ENCODE measurements at regions not wholly inside any gene's neighbourhood (a gene's known extent, or its start where the extent isn't known, plus 50 kb on each side); places are given as distances from the start of the nearest gene placed in this dataset.

DNA sequence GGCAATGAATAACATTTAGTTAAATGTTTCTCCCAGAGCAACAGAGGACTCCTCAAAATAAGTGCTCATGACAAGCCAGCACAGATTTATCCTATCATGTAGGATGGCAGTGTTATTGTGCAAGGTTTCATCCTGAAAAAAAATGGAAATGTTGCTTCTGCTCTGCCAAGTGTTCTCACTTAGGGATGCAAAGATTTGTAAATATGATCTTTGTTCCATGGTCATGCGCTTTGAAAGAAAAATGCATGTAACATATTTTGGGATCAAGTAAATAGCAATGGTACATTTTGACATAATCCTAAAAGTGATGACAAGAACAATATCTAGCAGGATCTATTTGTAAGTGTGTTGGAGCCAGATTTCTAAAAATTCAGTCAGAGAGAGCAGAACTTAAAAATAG, 229.5 kb upstream of the CCDC150 start:
- Histone ChIP-seq H3K27me3 (no peaks in the 10 kb centered on the region), H3K4me3 (no peak overlapping the region), H3K9me3 (no peaks in the 10 kb centered on the region), H3K36me3 (no peaks in the 10 kb centered on the region)
- DNase-seq, result no peak

GRCh38 chr2:196413821-196414274, 225.7 kb upstream of the CCDC150 start:
- H3K27me3 ChIP-seq, result no peaks in the 10 kb centered on the region
- H3K36me3 ChIP-seq, result no peaks in the 10 kb centered on the region
- DNase-seq, result no peak
- H3K4me3 ChIP-seq, result no peak overlapping the region
- H3K9me3 ChIP-seq, result no peaks in the 10 kb centered on the region

DNA sequence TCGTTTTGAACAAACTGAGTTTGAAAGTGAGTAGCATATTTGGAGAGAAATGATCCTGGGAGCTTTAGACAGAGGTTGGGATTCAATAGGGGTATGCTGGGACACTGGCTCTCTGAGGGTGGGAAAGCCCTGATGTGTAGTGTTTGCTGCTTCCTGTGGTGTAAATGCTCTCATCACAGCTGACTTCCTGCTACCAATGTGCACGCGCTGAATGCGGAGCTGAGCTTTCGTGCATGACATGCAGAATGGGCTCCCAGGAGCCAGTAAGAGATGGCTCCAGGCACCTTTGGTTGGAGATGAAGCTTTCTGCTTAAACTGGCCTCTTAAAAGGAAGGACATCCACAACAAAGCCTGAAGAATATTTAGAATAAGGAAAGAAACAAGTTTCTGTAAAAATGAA, 224.1 kb upstream of the CCDC150 start:
- Histone ChIP-seq H3K36me3 (no peaks in the 10 kb centered on the region), H3K4me3 (no peak overlapping the region), H3K27me3 (no peaks in the 10 kb centered on the region), H3K9me3 (no peaks in the 10 kb centered on the region)
- DNase-seq, result no peak

GRCh38 chr2:196420143-196420542, 219.4 kb upstream of the CCDC150 start:
- DNase-seq, result no peak
- no peaks in the 10 kb centered on the region for H3K36me3 ChIP-seq
- no peaks in the 10 kb centered on the region for H3K9me3 ChIP-seq
- H3K4me3 ChIP-seq, result no peak overlapping the region
- H3K27me3 ChIP-seq, result no peaks in the 10 kb centered on the region

DNA sequence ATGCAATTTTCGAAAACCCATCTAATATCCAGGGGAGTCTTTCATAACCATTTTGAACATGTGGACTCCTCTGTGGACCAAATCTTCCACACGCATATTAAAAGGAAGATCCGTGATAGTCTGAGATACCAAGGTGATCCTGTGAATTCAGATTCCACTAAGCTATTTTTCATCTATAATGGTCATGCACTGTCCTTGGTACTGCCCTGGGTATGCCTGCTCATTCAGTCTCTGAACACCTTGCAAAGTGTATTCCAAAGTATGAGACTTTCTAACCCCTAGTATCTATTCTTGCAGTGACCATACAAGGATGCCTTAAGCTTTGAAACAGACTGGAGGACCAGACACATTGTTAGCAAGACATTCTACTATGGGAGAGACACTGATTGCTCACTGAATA, 217.6 kb upstream of the CCDC150 start:
- DNase-seq, result no peak
- Histone ChIP-seq H3K4me3 (no peak overlapping the region), H3K27me3 (no peaks in the 10 kb centered on the region), H3K9me3 (no peaks in the 10 kb centered on the region), H3K36me3 (no peaks in the 10 kb centered on the region)

GRCh38 chr2:196422361-196422760, 217.2 kb upstream of the CCDC150 start:
- H3K36me3 ChIP-seq, result no peaks in the 10 kb centered on the region
- no peak overlapping the region for H3K4me3 ChIP-seq
- no peaks in the 10 kb centered on the region for H3K9me3 ChIP-seq
- DNase-seq, result no peak
- H3K27me3 ChIP-seq, result no peaks in the 10 kb centered on the region

- Histone ChIP-seq H3K4me3 (no peak overlapping the region), H3K9me3 (no peaks in the 10 kb centered on the region), H3K27me3 (no peaks in the 10 kb centered on the region), H3K36me3 (no peaks in the 10 kb centered on the region)
- DNase-seq, result no peak
Observed at GRCh38 chr2:196426122-196426521, 213.4 kb upstream of the CCDC150 start.

GRCh38 chr2:196427986-196428634, 211.4 kb upstream of the CCDC150 start:
- Histone ChIP-seq H3K27me3 (no peaks in the 10 kb centered on the region), H3K4me3 (no peak overlapping the region), H3K36me3 (no peaks in the 10 kb centered on the region), H3K9me3 (no peaks in the 10 kb centered on the region)
- no peak for DNase-seq

- Histone ChIP-seq H3K27me3 (no peaks in the 10 kb centered on the region), H3K36me3 (no peaks in the 10 kb centered on the region), H3K4me3 (no peak overlapping the region), H3K9me3 (no peaks in the 10 kb centered on the region)
- DNase-seq, result no peak
Observed at GRCh38 chr2:196431076-196431475, 208.4 kb upstream of the CCDC150 start.

DNA sequence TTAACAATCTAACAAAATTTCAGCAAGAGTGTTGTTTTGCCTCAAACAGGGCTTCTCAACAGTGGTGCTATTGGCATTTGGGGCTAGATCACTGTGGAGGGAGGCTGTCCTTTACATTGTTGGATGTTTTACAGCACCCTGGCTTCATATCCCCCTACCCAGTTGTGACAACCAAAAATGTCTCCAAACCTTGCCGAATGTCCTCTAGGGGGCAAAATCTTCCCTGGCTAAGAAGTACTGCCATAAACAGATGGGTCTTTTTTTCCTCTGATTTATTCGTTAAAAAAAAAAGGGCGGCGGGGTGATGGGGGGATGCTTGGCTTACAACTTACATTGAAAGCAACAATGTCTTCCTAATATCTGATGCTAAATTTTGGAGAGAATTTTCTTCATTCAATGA, 207.6 kb upstream of the CCDC150 start:
- DNase-seq, result peak; percentile 3
- H3K9me3 ChIP-seq, result no peaks in the 10 kb centered on the region
- H3K27me3 ChIP-seq, result no peaks in the 10 kb centered on the region
- no peak overlapping the region for H3K4me3 ChIP-seq
- no peaks in the 10 kb centered on the region for H3K36me3 ChIP-seq

DNA sequence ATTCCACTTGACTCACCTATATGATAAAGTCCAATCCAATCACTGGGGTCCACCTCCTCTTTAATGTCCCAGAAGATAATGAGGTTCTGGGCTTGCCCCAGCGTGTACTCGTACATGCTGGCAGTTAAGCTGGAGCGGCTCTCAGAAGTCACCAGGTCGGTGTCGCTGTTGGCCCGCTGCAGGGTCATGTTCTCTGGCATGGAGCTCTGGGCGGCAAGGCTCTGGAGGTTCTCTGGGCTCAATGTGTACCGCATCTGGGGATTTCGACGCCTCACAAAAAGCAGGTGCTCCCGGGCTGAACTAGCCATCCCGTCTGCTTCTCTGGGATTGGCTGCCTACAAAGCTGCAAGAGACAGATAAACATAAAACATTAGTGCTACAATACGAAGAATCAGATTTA, 206.4 kb upstream of the CCDC150 start:
- no peak overlapping the region for H3K4me3 ChIP-seq
- no peaks in the 10 kb centered on the region for H3K27me3 ChIP-seq
- no peak for DNase-seq
- no peaks in the 10 kb centered on the region for H3K36me3 ChIP-seq
- no peaks in the 10 kb centered on the region for H3K9me3 ChIP-seq

DNA sequence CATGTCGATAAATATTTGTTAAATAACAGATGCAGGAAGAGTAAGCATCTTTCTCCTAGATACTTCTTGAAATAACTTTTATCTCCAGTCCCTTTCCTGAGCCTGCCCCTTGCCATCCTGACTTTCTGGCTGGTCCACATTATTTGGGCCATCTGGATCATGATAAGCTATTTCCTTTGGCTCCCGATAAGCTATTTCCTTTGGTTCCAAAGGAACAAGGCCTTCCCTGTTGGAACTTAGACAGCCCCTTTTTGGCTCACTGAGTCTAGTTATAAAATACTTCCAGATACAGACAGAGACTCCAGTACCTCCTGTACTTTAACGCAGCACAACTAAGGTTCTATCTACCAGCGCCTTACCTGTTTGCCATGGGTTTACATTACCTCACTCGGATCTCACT, 205.3 kb upstream of the CCDC150 start:
- H3K4me3 ChIP-seq, result no peak overlapping the region
- no peaks in the 10 kb centered on the region for H3K27me3 ChIP-seq
- DNase-seq, result no peak
- H3K9me3 ChIP-seq, result no peaks in the 10 kb centered on the region
- no peaks in the 10 kb centered on the region for H3K36me3 ChIP-seq

DNA sequence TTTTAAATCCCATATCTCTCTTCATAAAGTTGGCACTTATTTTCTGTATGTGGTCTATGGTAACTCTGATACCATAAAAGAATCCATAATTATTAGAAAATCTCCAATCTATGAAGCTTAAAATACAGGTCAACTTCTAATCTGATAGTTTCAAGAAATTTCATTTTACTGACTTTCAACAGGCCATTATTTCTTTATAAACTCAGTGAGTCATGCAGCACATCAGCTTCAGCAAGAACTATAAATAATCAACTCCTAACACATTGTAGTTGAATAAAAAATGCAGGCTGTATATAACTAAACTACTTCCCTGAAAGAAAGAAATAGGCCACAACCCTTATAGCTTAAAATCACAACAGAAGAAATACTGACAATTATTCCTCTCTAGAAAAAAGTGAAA, 204.3 kb upstream of the CCDC150 start:
- H3K4me3 ChIP-seq, result no peak overlapping the region
- no peak for DNase-seq
- H3K36me3 ChIP-seq, result no peaks in the 10 kb centered on the region
- no peaks in the 10 kb centered on the region for H3K9me3 ChIP-seq
- no peaks in the 10 kb centered on the region for H3K27me3 ChIP-seq

- DNase-seq, result no peak
- H3K36me3 ChIP-seq, result no peaks in the 10 kb centered on the region
- no peaks in the 10 kb centered on the region for H3K27me3 ChIP-seq
- H3K9me3 ChIP-seq, result no peaks in the 10 kb centered on the region
- H3K4me3 ChIP-seq, result no peak overlapping the region
Observed at GRCh38 chr2:196437626-196438025, 201.9 kb upstream of the CCDC150 start.

DNA sequence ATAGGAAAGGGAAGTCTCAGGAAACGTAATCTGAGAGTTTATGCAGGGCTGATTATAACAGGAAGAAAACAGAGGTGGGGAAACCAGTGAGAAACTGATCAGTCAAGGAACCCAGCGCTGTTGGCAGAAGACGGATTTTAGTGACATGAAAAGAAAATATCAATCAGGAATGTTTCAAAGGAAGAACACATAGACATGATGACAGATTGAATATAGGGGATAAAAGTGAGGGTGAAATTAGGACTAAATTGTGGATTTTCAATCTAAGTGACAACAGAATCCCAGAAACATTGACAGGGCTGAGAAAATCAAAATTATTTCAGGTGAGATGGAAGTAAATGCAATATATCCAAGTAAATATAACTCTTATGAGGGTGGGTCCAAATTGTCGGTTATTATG, 199.8 kb upstream of the CCDC150 start:
- DNase-seq, result no peak
- Histone ChIP-seq H3K27me3 (no peaks in the 10 kb centered on the region), H3K36me3 (no peaks in the 10 kb centered on the region), H3K4me3 (no peak overlapping the region), H3K9me3 (no peaks in the 10 kb centered on the region)

GRCh38 chr2:196440413-196440812, 199.1 kb upstream of the CCDC150 start:
- H3K4me3 ChIP-seq, result no peak overlapping the region
- DNase-seq, result no peak
- no peaks in the 10 kb centered on the region for H3K36me3 ChIP-seq
- no peaks in the 10 kb centered on the region for H3K9me3 ChIP-seq
- no peaks in the 10 kb centered on the region for H3K27me3 ChIP-seq

- DNase-seq, result no peak
- no peaks in the 10 kb centered on the region for H3K9me3 ChIP-seq
- H3K27me3 ChIP-seq, result no peaks in the 10 kb centered on the region
- no peaks in the 10 kb centered on the region for H3K36me3 ChIP-seq
- H3K4me3 ChIP-seq, result no peak overlapping the region
Observed at GRCh38 chr2:196441527-196441926, 198.0 kb upstream of the CCDC150 start.

GRCh38 chr2:196442211-196442610, 197.3 kb upstream of the CCDC150 start:
- no peak overlapping the region for H3K4me3 ChIP-seq
- no peaks in the 10 kb centered on the region for H3K27me3 ChIP-seq
- H3K36me3 ChIP-seq, result no peaks in the 10 kb centered on the region
- no peaks in the 10 kb centered on the region for H3K9me3 ChIP-seq
- DNase-seq, result no peak

GRCh38 chr2:196444442-196444841, 195.1 kb upstream of the CCDC150 start:
- Histone ChIP-seq H3K27me3 (no peaks in the 10 kb centered on the region), H3K4me3 (no peak overlapping the region), H3K9me3 (no peaks in the 10 kb centered on the region), H3K36me3 (no peaks in the 10 kb centered on the region)
- no peak for DNase-seq

Measured in MG63 (cell line).